ENCODE measurements at regions not wholly inside any gene's neighbourhood (a gene's known extent, or its start where the extent isn't known, plus 50 kb on each side); places are given as distances from the start of the nearest gene placed in this dataset.

GRCh38 chr4:119833611-119834010, 205.0 kb upstream of the PDE5A start:
- H3K27me3 Mint-ChIP-seq (ENCODE audit: low read depth, poor library complexity): peaks cover 4% of the 10 kb centered on the region
- H3K27ac Mint-ChIP-seq: no peak overlapping the region
- no peaks in the 10 kb centered on the region for H3K4me1 Mint-ChIP-seq
- TF ChIP-seq CTCF (IDR thresholded peaks at IDR 0.05): no peak
- H3K36me3 Mint-ChIP-seq (ENCODE audit: low read depth): no peaks in the 10 kb centered on the region
- peaks cover 6% of the 10 kb centered on the region for H3K9me3 Mint-ChIP-seq
- H3K4me3 Mint-ChIP-seq: no peak overlapping the region
- DNase-seq: no peak

DNA sequence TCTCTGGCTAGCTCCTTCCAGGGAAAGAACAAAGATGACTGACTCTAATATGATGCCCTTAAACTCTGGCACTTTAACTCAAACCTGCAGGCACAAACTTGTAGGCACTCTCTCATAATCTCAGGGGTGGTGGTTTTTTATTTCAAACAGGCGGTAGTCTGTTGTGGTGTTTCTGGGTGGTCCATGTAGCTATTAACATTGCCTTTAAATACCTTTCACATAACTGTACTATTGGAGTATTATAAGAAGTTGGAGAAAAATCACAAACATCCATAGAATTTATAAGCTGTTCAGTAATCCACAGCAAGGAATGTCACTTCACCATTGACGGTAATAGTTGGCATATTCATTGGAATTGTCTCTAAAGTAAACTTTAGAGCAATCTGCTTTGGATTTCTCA, 204.2 kb upstream of the PDE5A start:
- no peak for TF ChIP-seq CTCF (IDR thresholded peaks at IDR 0.05)
- Mint-ChIP-seq H3K4me1 (no peaks in the 10 kb centered on the region), H3K36me3 (ENCODE audit: low read depth) (no peaks in the 10 kb centered on the region), H3K27me3 (ENCODE audit: low read depth, poor library complexity) (peaks cover 4% of the 10 kb centered on the region), H3K9me3 (peaks cover 3% of the 10 kb centered on the region), H3K4me3 (no peak overlapping the region), H3K27ac (no peak overlapping the region)
- no peak for DNase-seq

DNA sequence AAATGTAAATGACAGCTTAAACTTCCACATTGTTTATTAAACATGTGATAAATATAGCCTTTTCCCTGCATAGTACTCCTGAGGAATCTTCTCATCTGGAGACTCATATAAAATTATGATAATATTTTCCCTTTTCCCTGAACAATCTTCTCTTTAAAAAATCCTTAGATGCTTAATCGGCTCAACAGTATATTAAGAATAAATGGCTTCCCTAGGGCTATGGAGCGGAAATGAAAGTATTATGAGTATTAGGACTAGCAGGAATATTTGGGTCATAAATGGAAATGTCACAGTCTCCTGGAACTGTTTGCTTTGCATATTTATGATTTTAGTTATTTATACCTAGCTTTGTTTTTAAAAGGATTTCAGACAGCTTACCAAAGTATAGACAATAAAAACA, 200.7 kb upstream of the PDE5A start:
- no peak for DNase-seq
- no peaks in the 10 kb centered on the region for H3K36me3 Mint-ChIP-seq (ENCODE audit: low read depth)
- H3K9me3 Mint-ChIP-seq: peaks cover 3% of the 10 kb centered on the region
- TF ChIP-seq CTCF (IDR thresholded peaks at IDR 0.05): no peak
- no peak overlapping the region for H3K27ac Mint-ChIP-seq
- no peaks in the 10 kb centered on the region for H3K4me1 Mint-ChIP-seq
- H3K27me3 Mint-ChIP-seq (ENCODE audit: low read depth, poor library complexity): peaks cover 5% of the 10 kb centered on the region
- no peak overlapping the region for H3K4me3 Mint-ChIP-seq

GRCh38 chr4:119825696-119826095, 197.1 kb upstream of the PDE5A start:
- H3K36me3 Mint-ChIP-seq (ENCODE audit: low read depth): no peaks in the 10 kb centered on the region
- no peaks in the 10 kb centered on the region for H3K9me3 Mint-ChIP-seq
- no peak overlapping the region for H3K27ac Mint-ChIP-seq
- no peaks in the 10 kb centered on the region for H3K4me1 Mint-ChIP-seq
- no peak overlapping the region for H3K4me3 Mint-ChIP-seq
- no peak for TF ChIP-seq CTCF (IDR thresholded peaks at IDR 0.05)
- H3K27me3 Mint-ChIP-seq (ENCODE audit: low read depth, poor library complexity): peaks cover 7% of the 10 kb centered on the region
- no peak for DNase-seq

- H3K4me3 Mint-ChIP-seq: no peak overlapping the region
- no peak overlapping the region for H3K27ac Mint-ChIP-seq
These were observed 195.3 kb upstream of the PDE5A start for GRCh38 chr4:119823891-119824290.

More at GRCh38 chr4:119823891-119824290, 195.3 kb upstream of the PDE5A start:
- H3K4me1 Mint-ChIP-seq: no peaks in the 10 kb centered on the region
- H3K36me3 Mint-ChIP-seq (ENCODE audit: low read depth): no peaks in the 10 kb centered on the region
- TF ChIP-seq CTCF (IDR thresholded peaks at IDR 0.05): no peak
- H3K9me3 Mint-ChIP-seq: no peaks in the 10 kb centered on the region
- DNase-seq: no peak
- H3K27me3 Mint-ChIP-seq (ENCODE audit: low read depth, poor library complexity): peaks cover 7% of the 10 kb centered on the region
